HepG2 (cell line): ENCODE measurements at regions not wholly inside any gene's neighbourhood (a gene's known extent, or its start where the extent isn't known, plus 50 kb on each side); places are given as distances from the start of the nearest gene placed in this dataset.

Experiments
- ATAC-seq: fragments of 200-7000 bp; cut with Tn5 transposase; 3 replicates; pipeline ENCODE4 v1.9.1; 2020; ENCODE audit warnings: mild to moderate bottlenecking, moderate library complexity
- BruUV-seq: library from RNA; stranded (reverse); fragments of 400-500 nt; replicated peaks from 2 replicates; lab custom pipeline; 2021; lab: Mats Ljungman, UMichigan
- CTCF ChIA-PET: fragments of 300-600 bp; formaldehyde crosslinking; extraction: SDS; loops from one replicate; lab custom pipeline; 2021; ENCODE audit warnings: low total read pairs, inconsistent platforms, low intra/inter-chr PET ratio; lab: Yijun Ruan, JAX
- POLR2A ChIA-PET: fragments of 350-600 bp; sonication (Branson Sonifier 250); formaldehyde crosslinking; loops from one replicate; lab custom pipeline; 2020; ENCODE audit warnings: antibody characterized with exemption, inconsistent platforms; lab: Yijun Ruan, JAX
- DNase-seq: peaks from one replicate; pipeline ENCODE4 v3.0.0-alpha.2; 2015; ENCODE audit warnings: low spot score
- FAIRE-seq: peaks from 3 replicates; lab custom pipeline; 2011; peaks lifted over from hg19 to GRCh38; lab: Jason Lieb, UNC
- H2AFZ ChIP-seq: one replicate; pipeline ENCODE4 v1.6.1; 2011; ENCODE audit warnings: low read length, inconsistent platforms
- H3K27ac ChIP-seq: fragments of 300-600 bp; 3 replicates; pipeline ENCODE4 v1.8.0; 2011; ENCODE audit warnings: mixed run types, mild to moderate bottlenecking, mixed read lengths, low read length, inconsistent platforms; ENCODE audit not compliant: insufficient read depth; ENCODE audit errors: extremely low read length
- H3K27me3 ChIP-seq, 2 experiments: fragments of 200-600 bp in 1 of 2; 2 replicates in 1 of 2; 3 replicates in 1 of 2; pipeline versions ENCODE4 v1.6.0 to v1.8.0; 2011; ENCODE audit warnings: low read length in 2 of 2, mild to moderate bottlenecking in 2 of 2, moderate library complexity in 2 of 2, inconsistent platforms in 1 of 2; ENCODE audit not compliant: insufficient read depth in 2 of 2, control insufficient read depth in 1 of 2
- H3K36me3 ChIP-seq, 2 experiments: fragments of 200-600 bp in 1 of 2; replicated peaks in 1 of 2; 2 replicates in 1 of 2; 3 replicates in 1 of 2; pipeline versions ENCODE4 v1.5.1 to v1.8.0; 2011; ENCODE audit warnings: low read length in 2 of 2, inconsistent platforms in 1 of 2; ENCODE audit not compliant: insufficient read depth in 2 of 2, control insufficient read depth in 1 of 2
- H3K4me1 ChIP-seq: 2 replicates; pipeline ENCODE4 v1.5.1; 2012; ENCODE audit warnings: low read length, inconsistent platforms; ENCODE audit not compliant: insufficient read depth
- H3K4me2 ChIP-seq: 2 replicates; pipeline ENCODE4 v1.6.0; 2011; ENCODE audit warnings: low read depth, low read length, inconsistent platforms
- H3K4me3 ChIP-seq, 3 experiments: fragments of 200-600 bp in 1 of 3; sonication (generic), shearing (Covaris generic) in 1 of 3; replicated peaks in 1 of 3; 2 replicates each; pipeline ENCODE4 v1.5.1; 2011 to 2016; ENCODE audit warnings: low read length in 3 of 3, inconsistent platforms in 2 of 3, low read depth in 2 of 3, mild to moderate bottlenecking in 2 of 3, control low read depth in 1 of 3, mixed read lengths in 1 of 3; ENCODE audit not compliant: insufficient read depth in 1 of 3
- H3K79me2 ChIP-seq: one replicate; pipeline ENCODE4 v1.6.1; 2011; ENCODE audit warnings: low read length, inconsistent platforms; ENCODE audit not compliant: insufficient read depth
- H3K9ac ChIP-seq: 2 replicates; pipeline ENCODE4 v1.6.0; 2011; ENCODE audit warnings: mild to moderate bottlenecking, low read depth, low read length, inconsistent platforms; ENCODE audit not compliant: insufficient read depth
- H3K9me3 ChIP-seq: 2 replicates; pipeline ENCODE4 v1.5.1; 2012; ENCODE audit warnings: mild to moderate bottlenecking, low read length
- H4K20me1 ChIP-seq: 2 replicates; pipeline ENCODE4 v1.6.0; 2011; ENCODE audit warnings: inconsistent platforms, mild to moderate bottlenecking, low read length, moderate library complexity; ENCODE audit not compliant: insufficient read depth
- CREM ChIP-seq, 2 experiments: sonication (generic) in 1 of 2; formaldehyde crosslinking in 1 of 2; IDR thresholded peaks; 2 replicates each; pipeline versions ENCODE4 v1.4.0 to v1.6.1; 2016 to 2020; ENCODE audit warnings: antibody characterized with exemption in 1 of 2, mild to moderate bottlenecking in 1 of 2, missing genetic modification reagents in 1 of 2
- DNMT1 ChIP-seq: sonication (generic); formaldehyde crosslinking; IDR thresholded peaks from 2 replicates; pipeline ENCODE4 v1.5.1; 2020; ENCODE audit warnings: mild to moderate bottlenecking, missing genetic modification reagents
- EHMT2 ChIP-seq: fragments of 200-600 bp; sonication (generic); IDR thresholded peaks from 2 replicates; pipeline ENCODE4 v1.7.0; 2017; ENCODE audit warnings: antibody characterized with exemption, low read depth, low read length, borderline replicate concordance
- EZH2 ChIP-seq: conservative IDR thresholded peaks from 2 replicates; pipeline ENCODE4 v1.6.1; 2012; ENCODE audit warnings: mild to moderate bottlenecking, low read depth, low read length, moderate library complexity
- JUNB ChIP-seq: sonication (generic); formaldehyde crosslinking; IDR thresholded peaks from 2 replicates; pipeline ENCODE4 v1.8.0; 2022; ENCODE audit warnings: missing genetic modification reagents, mild to moderate bottlenecking, borderline replicate concordance
- ZFP36L1 ChIP-seq: sonication (generic); formaldehyde crosslinking; IDR thresholded peaks from 2 replicates; pipeline ENCODE4 v1.8.0; 2022; ENCODE audit warnings: mild to moderate bottlenecking, missing genetic modification reagents, moderate library complexity
- ZNF546 ChIP-seq: sonication (generic); formaldehyde crosslinking; conservative IDR thresholded peaks from 2 replicates; pipeline ENCODE4 v1.8.1; 2023; ENCODE audit warnings: mild to moderate bottlenecking, missing genetic modification reagents
- ZNF616 ChIP-seq: sonication (generic); formaldehyde crosslinking; IDR thresholded peaks from 2 replicates; pipeline ENCODE4 v1.5.0; 2020; ENCODE audit warnings: low read depth, mild to moderate bottlenecking, missing genetic modification reagents
- ZNF691 ChIP-seq: sonication (generic); formaldehyde crosslinking; IDR thresholded peaks from 2 replicates; pipeline ENCODE4 v1.4.0; 2020; ENCODE audit warnings: missing genetic modification reagents, low read depth, mild to moderate bottlenecking, borderline replicate concordance
- ZNF709 ChIP-seq: sonication (generic); formaldehyde crosslinking; IDR thresholded peaks from 2 replicates; pipeline ENCODE4 v1.5.0; 2020; ENCODE audit warnings: mild to moderate bottlenecking, missing genetic modification reagents
- ZNF749 ChIP-seq: sonication (generic); formaldehyde crosslinking; IDR thresholded peaks from 2 replicates; pipeline ENCODE4 v1.8.0; 2022; ENCODE audit warnings: mild to moderate bottlenecking, missing genetic modification reagents, moderate library complexity, borderline replicate concordance
- WGBS: methylation state at CpG from one replicate; pipeline ENCODE4 v1.1.6; 2017; ENCODE audit warnings: low lambda C conversion rate; 5-methylcytosine and 5-hydroxymethylcytosine counted together
- in situ Hi-C: cut with HindIII; loops from 2 replicates; pipeline ENCODE4 v1.10.0; 2017; ENCODE audit warnings: low pct_unique_long_range_greater_than_20kb; ENCODE audit not compliant: extremely low pct_ligation_motif_present
- intact Hi-C: fragments of 100-400 bp; cut with micrococcal nuclease; formaldehyde crosslinking; loops from one replicate; pipeline ENCODE4 v1.10.0; 2022; ENCODE audit not compliant: unreplicated experiment
- TF ChIP-seq, protein P1 (sequence below): sonication (generic); formaldehyde crosslinking; IDR thresholded peaks from 2 replicates; pipeline ENCODE4 v1.4.0; 2020; ENCODE audit warnings: missing genetic modification reagents
- TF ChIP-seq, protein P2 (sequence below): sonication (generic); formaldehyde crosslinking; conservative IDR thresholded peaks from 2 replicates; pipeline ENCODE4 v1.4.0; 2020; ENCODE audit warnings: mild to moderate bottlenecking, missing genetic modification reagents, moderate library complexity
- TF ChIP-seq, protein P3 (sequence below): sonication (generic); formaldehyde crosslinking; IDR thresholded peaks from 2 replicates; pipeline ENCODE4 v1.4.0; 2020; ENCODE audit warnings: missing genetic modification reagents

DNA sequence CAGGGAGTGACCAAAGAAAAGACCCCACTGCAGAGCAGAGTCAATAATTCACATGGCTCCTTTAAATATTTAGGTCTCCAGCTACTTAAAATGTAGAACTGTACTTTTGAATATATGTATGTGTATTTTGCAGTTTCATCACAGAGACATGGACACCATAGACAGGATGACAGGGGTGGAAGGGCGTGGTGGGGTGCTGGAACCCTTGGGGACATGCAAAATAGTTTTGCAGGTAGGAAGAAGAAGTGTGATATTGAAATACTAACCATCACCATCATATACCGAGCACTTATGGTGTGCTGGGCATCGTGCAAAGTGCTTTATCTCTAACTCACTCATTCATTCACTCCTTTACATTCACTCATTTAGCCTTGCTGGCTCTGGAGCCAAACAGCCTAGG is 72.5 kb upstream of the IGSF21 start (continued):
- TF ChIP-seq, protein P1, sequence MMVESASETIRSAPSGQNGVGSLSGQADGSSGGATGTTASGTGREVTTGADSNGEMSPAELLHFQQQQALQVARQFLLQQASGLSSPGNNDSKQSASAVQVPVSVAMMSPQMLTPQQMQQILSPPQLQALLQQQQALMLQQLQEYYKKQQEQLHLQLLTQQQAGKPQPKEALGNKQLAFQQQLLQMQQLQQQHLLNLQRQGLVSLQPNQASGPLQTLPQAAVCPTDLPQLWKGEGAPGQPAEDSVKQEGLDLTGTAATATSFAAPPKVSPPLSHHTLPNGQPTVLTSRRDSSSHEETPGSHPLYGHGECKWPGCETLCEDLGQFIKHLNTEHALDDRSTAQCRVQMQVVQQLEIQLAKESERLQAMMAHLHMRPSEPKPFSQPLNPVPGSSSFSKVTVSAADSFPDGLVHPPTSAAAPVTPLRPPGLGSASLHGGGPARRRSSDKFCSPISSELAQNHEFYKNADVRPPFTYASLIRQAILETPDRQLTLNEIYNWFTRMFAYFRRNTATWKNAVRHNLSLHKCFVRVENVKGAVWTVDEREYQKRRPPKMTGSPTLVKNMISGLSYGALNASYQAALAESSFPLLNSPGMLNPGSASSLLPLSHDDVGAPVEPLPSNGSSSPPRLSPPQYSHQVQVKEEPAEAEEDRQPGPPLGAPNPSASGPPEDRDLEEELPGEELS (CRISPR knock-in tag) = no peak
- no peak for TF ChIP-seq JUNB (CRISPR knock-in tag)
- TF ChIP-seq, protein P2, sequence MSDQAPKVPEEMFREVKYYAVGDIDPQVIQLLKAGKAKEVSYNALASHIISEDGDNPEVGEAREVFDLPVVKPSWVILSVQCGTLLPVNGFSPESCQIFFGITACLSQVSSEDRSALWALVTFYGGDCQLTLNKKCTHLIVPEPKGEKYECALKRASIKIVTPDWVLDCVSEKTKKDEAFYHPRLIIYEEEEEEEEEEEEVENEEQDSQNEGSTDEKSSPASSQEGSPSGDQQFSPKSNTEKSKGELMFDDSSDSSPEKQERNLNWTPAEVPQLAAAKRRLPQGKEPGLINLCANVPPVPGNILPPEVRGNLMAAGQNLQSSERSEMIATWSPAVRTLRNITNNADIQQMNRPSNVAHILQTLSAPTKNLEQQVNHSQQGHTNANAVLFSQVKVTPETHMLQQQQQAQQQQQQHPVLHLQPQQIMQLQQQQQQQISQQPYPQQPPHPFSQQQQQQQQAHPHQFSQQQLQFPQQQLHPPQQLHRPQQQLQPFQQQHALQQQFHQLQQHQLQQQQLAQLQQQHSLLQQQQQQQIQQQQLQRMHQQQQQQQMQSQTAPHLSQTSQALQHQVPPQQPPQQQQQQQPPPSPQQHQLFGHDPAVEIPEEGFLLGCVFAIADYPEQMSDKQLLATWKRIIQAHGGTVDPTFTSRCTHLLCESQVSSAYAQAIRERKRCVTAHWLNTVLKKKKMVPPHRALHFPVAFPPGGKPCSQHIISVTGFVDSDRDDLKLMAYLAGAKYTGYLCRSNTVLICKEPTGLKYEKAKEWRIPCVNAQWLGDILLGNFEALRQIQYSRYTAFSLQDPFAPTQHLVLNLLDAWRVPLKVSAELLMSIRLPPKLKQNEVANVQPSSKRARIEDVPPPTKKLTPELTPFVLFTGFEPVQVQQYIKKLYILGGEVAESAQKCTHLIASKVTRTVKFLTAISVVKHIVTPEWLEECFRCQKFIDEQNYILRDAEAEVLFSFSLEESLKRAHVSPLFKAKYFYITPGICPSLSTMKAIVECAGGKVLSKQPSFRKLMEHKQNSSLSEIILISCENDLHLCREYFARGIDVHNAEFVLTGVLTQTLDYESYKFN (CRISPR knock-in tag) = no peak

DNA sequence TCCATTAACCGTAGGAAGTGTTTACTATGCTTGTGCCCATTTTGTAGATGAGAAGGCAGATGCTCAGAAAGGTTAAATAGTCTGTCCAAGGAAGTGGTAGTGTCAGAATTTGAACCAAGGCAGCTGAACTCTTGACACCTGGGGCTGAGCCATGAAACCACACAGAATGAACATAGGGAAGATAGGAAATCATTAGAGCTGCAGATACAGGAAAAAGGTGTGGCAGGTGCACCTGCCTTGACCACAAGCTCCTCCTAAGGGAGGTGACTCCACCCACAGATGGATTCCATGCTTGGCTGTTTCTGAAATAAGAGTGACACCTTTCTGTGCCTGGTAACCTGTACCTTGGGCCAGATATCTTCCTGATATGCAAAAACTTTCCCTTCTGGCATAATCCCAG is 69.9 kb upstream of the IGSF21 start:
- no TSS peak for BruUV-seq

More for the DNA sequence above, 69.9 kb upstream of the IGSF21 start:
- peaks cover 1 to 2% of the 10 kb centered on the region in 2 experiments; a peak in 2 of 5 replicates for H3K27me3 ChIP-seq
- no peaks in the 10 kb centered on the region for H3K4me1 ChIP-seq
- no peaks in the 10 kb centered on the region for H3K9me3 ChIP-seq
- DNase-seq (no peak), FAIRE-seq (no peak), ATAC-seq (no peak)
- H3K36me3 ChIP-seq = no peaks in the 10 kb centered on the region
- no peak overlapping the region for H3K4me2 ChIP-seq
- no peak overlapping the region for H3K9ac ChIP-seq
- ChIA-PET POLR2A (no interaction called here), CTCF (no interaction called here)
- H4K20me1 ChIP-seq = no peaks in the 10 kb centered on the region
- H2AFZ ChIP-seq = no peak overlapping the region
- no peak overlapping the region for H3K27ac ChIP-seq
- intact Hi-C loops = no loop called here
- H3K79me2 ChIP-seq = no peaks in the 10 kb centered on the region
- TF ChIP-seq CREM (IDR thresholded peaks at IDR 0.05) (no peak), CREM (CRISPR knock-in tag; IDR thresholded peaks at IDR 0.05) (no peak), ZNF709 (CRISPR knock-in tag) (no peak), ZNF691 (CRISPR knock-in tag) (no peak), ZNF546 (no peak), EZH2 (no peak), ZFP36L1 (no peak), ZNF616 (CRISPR knock-in tag) (no peak), ZNF749 (no peak), DNMT1 (CRISPR knock-in tag) (no peak), EHMT2 (no peak)
- TF ChIP-seq, protein P3, sequence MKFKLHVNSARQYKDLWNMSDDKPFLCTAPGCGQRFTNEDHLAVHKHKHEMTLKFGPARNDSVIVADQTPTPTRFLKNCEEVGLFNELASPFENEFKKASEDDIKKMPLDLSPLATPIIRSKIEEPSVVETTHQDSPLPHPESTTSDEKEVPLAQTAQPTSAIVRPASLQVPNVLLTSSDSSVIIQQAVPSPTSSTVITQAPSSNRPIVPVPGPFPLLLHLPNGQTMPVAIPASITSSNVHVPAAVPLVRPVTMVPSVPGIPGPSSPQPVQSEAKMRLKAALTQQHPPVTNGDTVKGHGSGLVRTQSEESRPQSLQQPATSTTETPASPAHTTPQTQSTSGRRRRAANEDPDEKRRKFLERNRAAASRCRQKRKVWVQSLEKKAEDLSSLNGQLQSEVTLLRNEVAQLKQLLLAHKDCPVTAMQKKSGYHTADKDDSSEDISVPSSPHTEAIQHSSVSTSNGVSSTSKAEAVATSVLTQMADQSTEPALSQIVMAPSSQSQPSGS (CRISPR knock-in tag) = no peak
- 0% methylated on average over 1 of the region's 1 CpG for WGBS
- in situ Hi-C loops = no loop called here
- no peak overlapping the region for H3K4me3 ChIP-seq
